ENCODE measurements at regions not wholly inside any gene's neighbourhood (a gene's known extent, or its start where the extent isn't known, plus 50 kb on each side); places are given as distances from the start of the nearest gene placed in this dataset.

- FAIRE-seq (no peak), ATAC-seq (no peak), DNase-seq (ENCODE audit: low read depth in 1 of 2, low spot score in 1 of 2) (no peak)
- TF ChIP-seq MAFK (IDR thresholded peaks at IDR 0.05; ENCODE audit: partially characterized antibody) (peak; percentile 68), ELK1 (IDR thresholded peaks at IDR 0.05; ENCODE audit: low read depth, low read length) (no peak)
- no peaks in the 10 kb centered on the region for H3K9me3 ChIP-seq
- no peak overlapping the region for H3K27ac ChIP-seq
- H3K4me2 ChIP-seq = no peak overlapping the region
- ChIA-PET CTCF (no interaction called here), POLR2A (no interaction called here)
- no peak overlapping the region for H3K4me3 ChIP-seq
- no peaks in the 10 kb centered on the region for H3K4me1 ChIP-seq
These were observed 437.4 kb upstream of the UBE2E2 start for GRCh38 chr3:22765679-22766078.

GRCh38 chr3:22777834-22778233 lies 425.3 kb upstream of the UBE2E2 start:
- WGBS (ENCODE audit: missing lambda C conversion rate) = 0% methylated on average over 1 of the region's 1 CpG
- DNase-seq (ENCODE audit: low read depth in 1 of 2, low spot score in 1 of 2) (no peak), FAIRE-seq (no peak), ATAC-seq (no peak)
- H3K27ac ChIP-seq = no peak overlapping the region
- H3K9me3 ChIP-seq = no peaks in the 10 kb centered on the region
- TF ChIP-seq CEBPB (IDR thresholded peaks at IDR 0.05) (no peak), NFE2L2 (conservative IDR thresholded peaks at IDR 0.05; ENCODE audit: low read length) (no peak), BCL3 (IDR thresholded peaks at IDR 0.05) (no peak), NR3C1 (IDR thresholded peaks at IDR 0.05) (no peak), EHF (CRISPR knock-in tag; IDR thresholded peaks at IDR 0.05) (no peak), ELK1 (IDR thresholded peaks at IDR 0.05; ENCODE audit: low read depth, low read length) (no peak), FOSB (CRISPR knock-in tag; IDR thresholded peaks at IDR 0.05) (no peak), MAX (IDR thresholded peaks at IDR 0.05) (no peak), POLR2A (IDR thresholded peaks at IDR 0.05; ENCODE audit: low read length) (no peak), CBX2 (IDR thresholded peaks at IDR 0.05; ENCODE audit: borderline replicate concordance, low read depth) (no peak), HOXB13 (CRISPR knock-in tag; IDR thresholded peaks at IDR 0.05; ENCODE audit: low read depth) (no peak), CTCF (IDR thresholded peaks at IDR 0.05) (no peak), KDM5A (IDR thresholded peaks at IDR 0.05) (no peak), RNF2 (IDR thresholded peaks at IDR 0.05; ENCODE audit: borderline replicate concordance, low read depth) (no peak), TP53 (CRISPR knock-in tag; IDR thresholded peaks at IDR 0.05) (no peak)
- no peak overlapping the region for H3K4me3 ChIP-seq
- ChIA-PET CTCF (interaction anchor here (1.1 to 1.9 kb wide), 2 partner anchors 16 to 48 kb away, joined by 3 to 6 read pairs; no protein-coding TSS in a partner anchor), POLR2A (no interaction called here)
- no peaks in the 10 kb centered on the region for H3K4me1 ChIP-seq
- H3K4me2 ChIP-seq = no peak overlapping the region

- Histone ChIP-seq H3K4me2 (no peak overlapping the region), H3K4me1 (no peaks in the 10 kb centered on the region), H3K4me3 (no peak overlapping the region), H3K9me3 (no peaks in the 10 kb centered on the region), H3K27ac (no peak overlapping the region)
- CTCF ChIA-PET = interaction anchor here (1.4 kb wide), 1 partner anchor 32 kb away, joined by 3 read pairs; no protein-coding TSS in a partner anchor
- ATAC-seq (no peak), DNase-seq (ENCODE audit: low read depth in 1 of 2, low spot score in 1 of 2) (no peak), FAIRE-seq (no peak)
- TF ChIP-seq HEYL (CRISPR knock-in tag; IDR thresholded peaks at IDR 0.05) (no peak), JUN (IDR thresholded peaks at IDR 0.05) (no peak), REST (IDR thresholded peaks at IDR 0.05) (no peak), HMGXB4 (CRISPR knock-in tag; IDR thresholded peaks at IDR 0.05; ENCODE audit: borderline replicate concordance) (no peak), JUNB (IDR thresholded peaks at IDR 0.05) (no peak), MYC (IDR thresholded peaks at IDR 0.05; ENCODE audit: borderline replicate concordance, low read length) (no peak), E2F6 (IDR thresholded peaks at IDR 0.05; ENCODE audit: borderline replicate concordance, low read depth) (no peak)
- POLR2A ChIA-PET = no interaction called here
- WGBS (ENCODE audit: missing lambda C conversion rate) = 12% methylated on average over 2 of the region's 2 CpGs
These were observed 423.4 kb upstream of the UBE2E2 start for GRCh38 chr3:22779737-22780136.
